ENCODE measurements at regions not wholly inside any gene's neighbourhood (a gene's known extent, or its start where the extent isn't known, plus 50 kb on each side); places are given as distances from the start of the nearest gene placed in this dataset.

DNA sequence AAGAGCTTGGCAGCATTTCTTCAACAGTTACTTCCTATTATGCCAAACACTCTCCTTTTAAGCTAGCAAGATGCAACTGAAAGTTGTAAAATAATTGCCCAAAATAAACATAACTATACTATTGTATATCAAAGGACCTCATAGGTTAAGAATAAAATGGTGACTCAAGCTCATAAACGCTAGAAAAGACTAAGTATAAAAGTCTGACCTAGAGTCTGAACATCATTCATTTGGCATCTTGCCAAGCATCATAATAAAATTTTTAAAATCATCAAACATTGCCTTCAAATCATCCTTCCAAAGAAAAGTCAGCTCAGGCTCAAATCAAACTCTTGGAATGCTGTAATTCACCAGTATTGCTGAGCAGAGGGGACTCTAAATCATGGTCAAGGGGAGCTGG lies 281.2 kb downstream of the QDPR start:
- 33 to 43% methylated on average over 1 of the region's 1 CpG for WGBS, 2 donors
- DNase-seq: no peak

DNA sequence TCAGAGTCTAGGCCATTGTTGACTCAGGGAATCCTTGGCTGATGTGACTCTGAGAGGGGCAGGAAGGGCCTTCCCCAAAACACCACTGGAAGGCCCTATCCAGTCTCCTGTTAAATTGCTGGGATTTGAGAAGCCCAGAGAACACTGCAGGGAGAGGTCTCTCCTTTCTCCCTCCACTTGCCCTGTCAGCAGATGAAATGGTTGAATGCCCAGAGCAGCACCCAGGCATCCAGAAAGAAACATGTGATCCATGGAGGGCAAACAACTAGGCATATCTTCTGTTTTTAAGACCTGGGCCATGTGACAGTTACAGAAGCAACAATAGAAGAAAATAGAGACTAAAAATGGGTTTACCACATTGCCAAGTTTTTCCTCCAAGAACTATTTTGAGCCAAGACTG lies 291.1 kb downstream of the QDPR start:
- Histone ChIP-seq H3K27ac (no peak overlapping the region), H3K4me3 (no peak overlapping the region), H3K36me3 (replicated peaks in 1 of 2; ENCODE audit: insufficient read depth in 1 of 2, low read depth in 2 of 2) (no peaks in the 10 kb centered on the region), H3K27me3 (no peaks in the 10 kb centered on the region), H3K4me1 (no peaks in the 10 kb centered on the region), H3K9me3 (no peaks in the 10 kb centered on the region)
- ATAC-seq: no peak
- TF ChIP-seq POLR2A (IDR thresholded peaks at IDR 0.05): no peak
- TF ChIP-seq, protein P1, sequence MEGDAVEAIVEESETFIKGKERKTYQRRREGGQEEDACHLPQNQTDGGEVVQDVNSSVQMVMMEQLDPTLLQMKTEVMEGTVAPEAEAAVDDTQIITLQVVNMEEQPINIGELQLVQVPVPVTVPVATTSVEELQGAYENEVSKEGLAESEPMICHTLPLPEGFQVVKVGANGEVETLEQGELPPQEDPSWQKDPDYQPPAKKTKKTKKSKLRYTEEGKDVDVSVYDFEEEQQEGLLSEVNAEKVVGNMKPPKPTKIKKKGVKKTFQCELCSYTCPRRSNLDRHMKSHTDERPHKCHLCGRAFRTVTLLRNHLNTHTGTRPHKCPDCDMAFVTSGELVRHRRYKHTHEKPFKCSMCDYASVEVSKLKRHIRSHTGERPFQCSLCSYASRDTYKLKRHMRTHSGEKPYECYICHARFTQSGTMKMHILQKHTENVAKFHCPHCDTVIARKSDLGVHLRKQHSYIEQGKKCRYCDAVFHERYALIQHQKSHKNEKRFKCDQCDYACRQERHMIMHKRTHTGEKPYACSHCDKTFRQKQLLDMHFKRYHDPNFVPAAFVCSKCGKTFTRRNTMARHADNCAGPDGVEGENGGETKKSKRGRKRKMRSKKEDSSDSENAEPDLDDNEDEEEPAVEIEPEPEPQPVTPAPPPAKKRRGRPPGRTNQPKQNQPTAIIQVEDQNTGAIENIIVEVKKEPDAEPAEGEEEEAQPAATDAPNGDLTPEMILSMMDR (IDR thresholded peaks at IDR 0.05): no peak
- intact Hi-C loops (cut with DNase I): no loop called here
- no peak for DNase-seq

More for the DNA sequence above, 281.2 kb downstream of the QDPR start:
- H3K36me3 ChIP-seq (replicated peaks in 1 of 2; ENCODE audit: insufficient read depth in 1 of 2, low read depth in 2 of 2): no peaks in the 10 kb centered on the region
- H3K4me3 ChIP-seq: no peak overlapping the region
- no peak for ATAC-seq
- no peaks in the 10 kb centered on the region for H3K9me3 ChIP-seq
- H3K27ac ChIP-seq: no peak overlapping the region
- no peaks in the 10 kb centered on the region for H3K27me3 ChIP-seq
- TF ChIP-seq, protein P1 (IDR thresholded peaks at IDR 0.05): no peak
- no peak for TF ChIP-seq POLR2A (IDR thresholded peaks at IDR 0.05)
- intact Hi-C loops (cut with DNase I): no loop called here
- H3K4me1 ChIP-seq: no peaks in the 10 kb centered on the region

DNA sequence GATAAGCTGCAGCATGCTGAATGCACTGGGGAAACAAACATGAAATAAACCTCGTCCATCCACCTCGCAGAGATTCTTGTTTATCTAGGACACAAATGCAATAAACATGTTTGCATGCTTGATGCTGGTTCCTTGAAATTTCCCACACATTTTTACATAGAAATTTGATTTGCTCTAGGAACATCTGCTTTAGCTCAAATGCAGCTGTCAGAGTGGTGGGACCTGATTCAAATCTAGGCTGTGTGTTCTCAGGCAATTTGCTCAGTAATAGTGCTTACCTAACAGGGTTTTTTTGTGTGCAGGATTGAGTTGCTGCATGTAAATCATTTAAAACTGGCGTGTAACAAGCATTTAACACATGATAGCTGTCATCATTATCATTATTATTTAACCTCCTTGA lies 293.1 kb downstream of the QDPR start:
- no peak for TF ChIP-seq POLR2A (IDR thresholded peaks at IDR 0.05)
- TF ChIP-seq, protein P1 (IDR thresholded peaks at IDR 0.05): no peak
- Histone ChIP-seq H3K36me3 (replicated peaks in 1 of 2; ENCODE audit: insufficient read depth in 1 of 2, low read depth in 2 of 2) (no peaks in the 10 kb centered on the region), H3K27me3 (no peaks in the 10 kb centered on the region), H3K4me1 (no peaks in the 10 kb centered on the region), H3K9me3 (peaks cover 0 to 3% (median 0%) of the 10 kb centered on the region in 3 donors), H3K27ac (no peak overlapping the region), H3K4me3 (no peak overlapping the region)
- ATAC-seq: no peak
- intact Hi-C loops (cut with DNase I): no loop called here
- DNase-seq: no peak
- 40 to 49% methylated on average over 3 of the region's 3 CpGs for WGBS, 2 donors

DNA sequence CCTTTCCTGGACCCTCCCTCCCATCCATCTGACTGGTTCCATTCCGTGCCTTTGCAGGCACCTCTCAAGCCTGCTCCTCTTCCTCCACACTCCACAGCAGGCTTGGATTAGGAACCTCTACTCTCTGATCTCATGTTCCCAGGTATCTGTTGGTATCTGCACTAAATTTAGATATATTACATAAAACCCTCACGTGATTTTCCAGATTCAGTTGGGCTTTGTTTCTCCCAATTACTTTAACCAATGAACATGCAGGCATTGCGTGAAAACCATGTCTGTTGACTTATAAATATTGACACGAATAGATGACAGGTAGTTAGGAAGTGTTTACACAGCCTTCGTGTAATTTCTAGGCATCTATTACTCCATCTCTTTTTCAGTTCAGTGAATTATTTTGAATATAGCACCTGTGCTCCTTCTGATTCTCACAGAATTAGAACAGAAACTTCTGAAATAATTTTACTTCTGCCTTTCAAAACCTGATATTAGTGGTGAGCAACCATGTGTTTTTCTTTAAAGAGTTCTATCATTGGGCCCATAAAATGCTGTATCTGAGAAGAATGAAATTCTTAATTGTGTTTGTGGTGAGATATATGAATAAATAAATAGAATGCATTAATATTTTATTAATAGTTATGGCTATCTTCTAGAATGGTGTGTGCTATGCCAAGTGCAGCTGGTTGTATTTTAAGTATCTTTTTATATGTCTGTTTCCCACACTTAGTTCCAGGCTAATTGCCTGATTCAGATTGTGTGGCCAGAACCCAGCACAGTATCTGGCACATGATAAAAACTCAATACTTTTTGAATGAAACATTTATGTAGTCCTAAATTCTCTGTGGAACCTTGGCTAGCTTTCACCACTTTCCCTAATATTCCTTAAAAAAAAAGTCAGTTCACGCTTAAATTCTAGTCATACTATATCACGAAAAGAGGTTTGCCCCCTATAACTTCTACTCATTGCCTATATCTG lies 304.8 kb downstream of the QDPR start:
- intact Hi-C loops (cut with DNase I): no loop called here
- H3K9me3 ChIP-seq: no peaks in the 10 kb centered on the region
- H3K4me1 ChIP-seq: no peaks in the 10 kb centered on the region
- no peak overlapping the region for H3K4me3 ChIP-seq
- DNase-seq (no peak), ATAC-seq (no peak)
- no peak overlapping the region for H3K27ac ChIP-seq
- WGBS, 2 donors: 36 to 43% methylated on average over 7 of the region's 7 CpGs
- H3K36me3 ChIP-seq (replicated peaks in 1 of 2; ENCODE audit: insufficient read depth in 1 of 2, low read depth in 2 of 2): no peaks in the 10 kb centered on the region
- no peak for TF ChIP-seq POLR2A (IDR thresholded peaks at IDR 0.05)
- TF ChIP-seq, protein P1 (IDR thresholded peaks at IDR 0.05): no peak
- no peaks in the 10 kb centered on the region for H3K27me3 ChIP-seq

DNA sequence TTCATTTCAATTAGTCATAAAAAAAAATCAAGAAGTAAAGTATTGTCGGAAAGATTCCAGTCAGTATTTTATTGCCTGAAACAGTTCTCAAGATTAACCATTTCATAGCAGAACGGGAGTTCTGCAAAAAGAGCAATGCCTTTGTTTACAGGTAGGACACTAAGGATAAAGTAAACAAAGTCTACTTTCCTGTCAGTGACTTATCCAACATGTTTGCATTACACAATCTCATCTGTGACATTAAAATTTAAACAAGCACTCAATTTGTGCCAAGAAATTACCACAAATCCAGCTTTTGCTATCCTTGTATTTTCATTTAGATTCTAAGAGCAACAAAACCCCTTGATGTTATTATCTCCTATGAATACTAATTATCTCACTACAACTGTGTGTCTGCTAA lies 306.5 kb upstream of the LDB2 start:
- Histone ChIP-seq H3K27ac (no peak overlapping the region), H3K9me3 (no peaks in the 10 kb centered on the region), H3K4me1 (no peaks in the 10 kb centered on the region), H3K36me3 (replicated peaks in 1 of 2; ENCODE audit: insufficient read depth in 1 of 2, low read depth in 2 of 2) (no peaks in the 10 kb centered on the region), H3K27me3 (no peaks in the 10 kb centered on the region), H3K4me3 (no peak overlapping the region)
- DNase-seq (no peak), ATAC-seq (no peak)
- TF ChIP-seq, protein P1 (IDR thresholded peaks at IDR 0.05): no peak
- no peak for TF ChIP-seq POLR2A (IDR thresholded peaks at IDR 0.05)
- intact Hi-C loops (cut with DNase I): no loop called here
- WGBS, 2 donors: 3 to 6% methylated on average over 2 of the region's 2 CpGs

Data from body of pancreas (tissue), 4 donors.